Gastroesophageal sphincter (tissue), 4 donors: ENCODE measurements at regions not wholly inside any gene's neighbourhood (a gene's known extent, or its start where the extent isn't known, plus 50 kb on each side); places are given as distances from the start of the nearest gene placed in this dataset.

ENCODE experiments used
- ATAC-seq: fragments of 150-250 bp; one replicate; pipeline ENCODE4 v1.9.1; 2016; ENCODE audit warnings: mild to moderate bottlenecking, moderate library complexity
- H3K27ac ChIP-seq, 4 donors: fragments of 200-600 bp; sonication (generic) in 3 of 4; 1 replicate in 3 of 4; 2 replicates in 1 of 4; pipeline ENCODE4 v1.5.1; 2016 to 2019
- H3K27me3 ChIP-seq: fragments of 200-600 bp; sonication (generic); one replicate; pipeline ENCODE4 v1.5.1; 2019
- H3K36me3 ChIP-seq, 2 donors: fragments of 200-600 bp; sonication (generic); one replicate each; pipeline ENCODE4 v1.5.1; 2019; ENCODE audit warnings: control low read depth in 1 of 2
- H3K4me1 ChIP-seq, 3 donors: fragments of 200-600 bp; sonication (generic); 1 replicate in 2 of 3; 2 replicates in 1 of 3; pipeline ENCODE4 v1.5.1; 2016 to 2019; ENCODE audit warnings: control low read depth in 2 of 3
- H3K4me3 ChIP-seq, 2 donors: fragments of 200-600 bp; sonication (generic); one replicate each; pipeline ENCODE4 v1.5.1; 2019; ENCODE audit warnings: mild to moderate bottlenecking in 1 of 2, moderate library complexity in 1 of 2
- H3K9me3 ChIP-seq, 3 donors: fragments of 200-600 bp; sonication (generic); one replicate each; pipeline ENCODE4 v1.5.1; 2017 to 2019; ENCODE audit warnings: control low read depth in 2 of 3
- EP300 ChIP-seq: sonication (generic); formaldehyde crosslinking; IDR thresholded peaks from one replicate; pipeline ENCODE4 v1.6.1; 2017; ENCODE audit warnings: antibody characterized with exemption, mild to moderate bottlenecking
- POLR2A ChIP-seq, 2 donors: fragments of 450-650 bp; IDR thresholded peaks; one replicate each; pipeline ENCODE4 v1.6.1; 2017; ENCODE audit warnings: antibody characterized with exemption in 2 of 2, mild to moderate bottlenecking in 2 of 2, moderate library complexity in 1 of 2
- POLR2AphosphoS5 ChIP-seq: sonication (generic); formaldehyde crosslinking; IDR thresholded peaks from one replicate; pipeline ENCODE4 v1.6.1; 2017; ENCODE audit warnings: antibody characterized with exemption
- WGBS, 2 donors: methylation state at CpG; one replicate each; pipeline ENCODE4 v1.1.5; 2018; ENCODE audit warnings: low coverage in 1 of 2; 5-methylcytosine and 5-hydroxymethylcytosine counted together
- TF ChIP-seq, protein P1 (sequence below), 4 experiments: fragments of 200-600 bp in 2 of 4; fragments of 450-650 bp in 2 of 4; sonication (generic) in 1 of 4; IDR thresholded peaks; one replicate each; pipeline ENCODE4 v1.5.1; 2017 to 2019; ENCODE audit warnings: antibody characterized with exemption in 4 of 4, mild to moderate bottlenecking in 2 of 4, moderate library complexity in 2 of 4

DNA sequence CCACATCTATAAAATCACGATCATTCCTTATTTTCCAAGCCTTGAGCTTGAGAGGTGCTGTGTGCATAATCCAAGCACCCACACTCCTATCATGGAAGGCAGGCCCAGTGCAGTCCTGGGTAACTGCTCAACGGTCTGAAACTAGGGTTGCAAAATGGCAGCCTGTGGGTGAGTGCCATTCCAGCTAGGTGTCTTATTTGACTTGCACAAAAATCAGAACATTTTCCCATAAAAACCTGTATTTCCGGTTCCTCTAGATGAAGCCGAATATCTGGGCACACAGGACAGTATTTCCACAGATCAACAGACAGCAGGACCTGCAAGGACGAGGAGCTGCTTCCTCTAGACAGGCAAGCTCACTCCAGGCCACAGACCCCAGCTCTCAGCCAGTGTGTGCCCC, 588.8 kb downstream of the BNC2 start:
- H3K4me3 ChIP-seq: no peak overlapping the region
- no peak for TF ChIP-seq EP300
- TF ChIP-seq POLR2AphosphoS5: no peak
- no peak for TF ChIP-seq POLR2A (IDR thresholded peaks at IDR 0.05)
- TF ChIP-seq, protein P1, sequence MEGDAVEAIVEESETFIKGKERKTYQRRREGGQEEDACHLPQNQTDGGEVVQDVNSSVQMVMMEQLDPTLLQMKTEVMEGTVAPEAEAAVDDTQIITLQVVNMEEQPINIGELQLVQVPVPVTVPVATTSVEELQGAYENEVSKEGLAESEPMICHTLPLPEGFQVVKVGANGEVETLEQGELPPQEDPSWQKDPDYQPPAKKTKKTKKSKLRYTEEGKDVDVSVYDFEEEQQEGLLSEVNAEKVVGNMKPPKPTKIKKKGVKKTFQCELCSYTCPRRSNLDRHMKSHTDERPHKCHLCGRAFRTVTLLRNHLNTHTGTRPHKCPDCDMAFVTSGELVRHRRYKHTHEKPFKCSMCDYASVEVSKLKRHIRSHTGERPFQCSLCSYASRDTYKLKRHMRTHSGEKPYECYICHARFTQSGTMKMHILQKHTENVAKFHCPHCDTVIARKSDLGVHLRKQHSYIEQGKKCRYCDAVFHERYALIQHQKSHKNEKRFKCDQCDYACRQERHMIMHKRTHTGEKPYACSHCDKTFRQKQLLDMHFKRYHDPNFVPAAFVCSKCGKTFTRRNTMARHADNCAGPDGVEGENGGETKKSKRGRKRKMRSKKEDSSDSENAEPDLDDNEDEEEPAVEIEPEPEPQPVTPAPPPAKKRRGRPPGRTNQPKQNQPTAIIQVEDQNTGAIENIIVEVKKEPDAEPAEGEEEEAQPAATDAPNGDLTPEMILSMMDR (IDR thresholded peaks at IDR 0.05): no peak
- no peaks in the 10 kb centered on the region for H3K36me3 ChIP-seq
- no peak overlapping the region for H3K27ac ChIP-seq
- 83 to 87% methylated on average over 1 to 3 of the region's 5 CpGs for WGBS, 2 donors
- peaks cover 0 to 14% (median 0%) of the 10 kb centered on the region in 3 donors for H3K4me1 ChIP-seq
- ATAC-seq: no peak
- no peaks in the 10 kb centered on the region for H3K27me3 ChIP-seq
- no peaks in the 10 kb centered on the region for H3K9me3 ChIP-seq

DNA sequence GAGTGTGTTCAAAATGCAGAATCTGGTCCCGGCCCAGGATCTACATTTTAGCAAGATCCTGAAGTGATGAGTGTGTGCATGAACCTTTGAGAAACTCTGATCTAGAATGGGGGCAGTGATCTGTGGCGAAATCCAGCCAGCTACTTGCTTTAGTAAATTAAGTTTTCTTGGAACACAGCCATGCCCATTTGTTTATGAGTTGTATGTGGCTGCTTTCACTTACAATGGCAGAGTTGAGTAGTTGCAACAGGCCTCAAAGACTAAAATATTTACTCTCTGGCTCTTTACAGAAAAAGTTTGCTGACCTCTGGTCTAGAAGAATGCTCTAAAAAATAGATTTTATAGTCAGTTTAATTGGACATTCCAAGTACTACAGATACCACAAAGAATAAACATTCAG, 588.3 kb downstream of the BNC2 start:
- Histone ChIP-seq H3K27me3 (no peaks in the 10 kb centered on the region), H3K36me3 (no peaks in the 10 kb centered on the region), H3K9me3 (no peaks in the 10 kb centered on the region), H3K27ac (no peak overlapping the region), H3K4me1 (peaks cover 0 to 14% (median 0%) of the 10 kb centered on the region in 3 donors), H3K4me3 (no peak overlapping the region)
- peak; percentile 26 for TF ChIP-seq POLR2AphosphoS5
- TF ChIP-seq, protein P1 (IDR thresholded peaks at IDR 0.05): no peak
- no peak for ATAC-seq
- WGBS, 2 donors: 60% methylated on average over 1 of the region's 2 CpGs; no CpG with 5 or more reads in 1 of the 2 donors

DNA sequence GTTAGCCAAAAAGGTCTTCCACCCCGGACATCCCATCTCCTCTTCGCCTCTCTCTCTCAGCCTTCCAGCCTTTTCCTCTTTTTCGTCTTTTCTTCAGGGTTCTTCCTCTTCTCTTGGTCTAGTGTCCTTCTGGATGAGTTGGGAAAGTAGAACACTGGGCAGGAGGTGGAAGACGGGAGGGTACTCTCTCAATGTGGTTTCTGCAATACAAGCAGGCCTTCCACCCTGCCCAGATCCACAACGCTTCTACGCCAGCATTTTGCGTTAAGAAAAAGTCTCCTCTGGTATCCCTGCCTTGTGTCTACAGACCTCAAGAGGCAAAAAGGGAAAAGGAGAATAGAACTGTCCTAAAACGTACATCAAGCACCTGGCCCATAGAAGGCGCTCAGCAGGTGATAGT, 587.8 kb downstream of the BNC2 start:
- Histone ChIP-seq H3K9me3 (no peaks in the 10 kb centered on the region), H3K27ac (no peak overlapping the region), H3K36me3 (no peaks in the 10 kb centered on the region), H3K27me3 (no peaks in the 10 kb centered on the region), H3K4me3 (no peak overlapping the region), H3K4me1 (peaks cover 0 to 14% (median 0%) of the 10 kb centered on the region in 3 donors)
- WGBS, 2 donors: 75 to 77% methylated on average over 5 to 7 of the region's 9 CpGs
- no peak for TF ChIP-seq POLR2AphosphoS5
- no peak for TF ChIP-seq EP300
- no peak for TF ChIP-seq POLR2A (IDR thresholded peaks at IDR 0.05)
- TF ChIP-seq, protein P1 (IDR thresholded peaks at IDR 0.05): no peak
- ATAC-seq: no peak

DNA sequence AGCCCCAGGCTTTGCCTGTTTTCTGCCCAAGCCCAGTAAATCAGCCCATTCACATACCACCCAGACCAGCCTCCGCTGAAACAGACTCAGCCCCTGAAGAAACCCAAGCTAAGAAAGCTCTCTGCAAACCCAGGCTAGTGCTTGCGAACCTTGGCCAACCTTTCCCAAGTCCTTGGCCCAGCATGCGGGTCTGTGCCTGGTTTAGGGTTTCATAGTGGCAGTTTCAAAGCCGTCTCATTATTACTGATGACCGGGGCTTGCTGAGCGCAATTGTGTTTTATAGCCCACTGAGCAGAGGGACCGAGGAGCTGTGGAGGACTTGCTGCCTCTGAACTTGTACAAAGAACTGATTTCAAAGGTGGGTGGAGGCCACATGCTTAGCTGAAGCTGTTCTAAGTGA, 584.3 kb downstream of the BNC2 start:
- Histone ChIP-seq H3K27ac (no peak overlapping the region), H3K27me3 (no peaks in the 10 kb centered on the region), H3K4me3 (no peak overlapping the region), H3K4me1 (peaks cover 0 to 7% (median 0%) of the 10 kb centered on the region in 3 donors), H3K9me3 (no peaks in the 10 kb centered on the region), H3K36me3 (no peaks in the 10 kb centered on the region)
- TF ChIP-seq EP300 (no peak), POLR2A (IDR thresholded peaks at IDR 0.05) (no peak), POLR2AphosphoS5 (no peak)
- TF ChIP-seq, protein P1 (IDR thresholded peaks at IDR 0.05): no peak
- no peak for ATAC-seq
- WGBS, 2 donors: 78 to 100% methylated on average over 1 to 3 of the region's 7 CpGs

DNA sequence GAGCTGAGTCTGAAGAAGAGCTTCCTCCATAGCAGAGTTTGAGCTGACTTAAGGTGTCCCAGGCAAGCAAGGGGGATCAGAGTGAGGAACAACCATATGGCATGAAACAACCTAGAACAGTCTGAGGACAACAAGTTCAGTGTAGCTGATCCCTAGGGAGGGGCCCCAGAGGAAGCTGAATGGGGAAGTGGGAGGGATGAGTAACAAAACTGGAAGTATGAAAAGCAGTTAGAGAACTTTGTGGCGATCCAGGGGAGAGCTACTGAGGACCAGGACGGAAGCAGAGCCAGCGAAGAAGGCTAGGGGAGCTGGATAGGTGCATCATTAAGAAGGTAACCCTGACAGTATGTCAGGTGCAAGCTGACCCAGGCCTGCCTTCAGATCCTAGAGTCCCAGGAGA, 580.8 kb downstream of the BNC2 start:
- H3K27ac ChIP-seq: no peak overlapping the region
- H3K9me3 ChIP-seq: no peaks in the 10 kb centered on the region
- no peaks in the 10 kb centered on the region for H3K36me3 ChIP-seq
- 64 to 80% methylated on average over 3 of the region's 3 CpGs for WGBS, 2 donors
- no peaks in the 10 kb centered on the region for H3K27me3 ChIP-seq
- peaks cover 0 to 7% (median 0%) of the 10 kb centered on the region in 3 donors for H3K4me1 ChIP-seq
- no peak for TF ChIP-seq POLR2A (IDR thresholded peaks at IDR 0.05)
- peak; percentile 64 for ATAC-seq
- no peak overlapping the region for H3K4me3 ChIP-seq
